Mesendoderm (in vitro differentiated cells): ENCODE measurements at regions not wholly inside any gene's neighbourhood (a gene's known extent, or its start where the extent isn't known, plus 50 kb on each side); places are given as distances from the start of the nearest gene placed in this dataset.

Experiments used
- DNase-seq: peaks from one replicate; pipeline ENCODE4 v3.0.0; 2013
- H2AK5ac ChIP-seq: 2 replicates; pipeline ENCODE4 v1.6.1; 2013; ENCODE audit warnings: low read length, inconsistent platforms
- H2BK120ac ChIP-seq: 2 replicates; pipeline ENCODE4 v1.6.1; 2013; ENCODE audit warnings: low read depth, mild to moderate bottlenecking, low read length, moderate library complexity, mixed read lengths
- H2BK15ac ChIP-seq: replicated peaks from 2 replicates; pipeline ENCODE4 v1.6.1; 2013; ENCODE audit warnings: low read depth, mild to moderate bottlenecking, moderate library complexity
- H2BK5ac ChIP-seq: 2 replicates; pipeline ENCODE4 v1.6.1; 2013; ENCODE audit warnings: low read length, inconsistent platforms
- H3K18ac ChIP-seq: 2 replicates; pipeline ENCODE4 v1.6.1; 2013; ENCODE audit warnings: mild to moderate bottlenecking, low read length, mixed read lengths
- H3K23ac ChIP-seq: one replicate; pipeline ENCODE4 v1.6.1; 2013; ENCODE audit warnings: low read length
- H3K27ac ChIP-seq: 2 replicates; pipeline ENCODE4 v1.5.1; 2013; ENCODE audit warnings: low read depth, mild to moderate bottlenecking, inconsistent platforms, low read length, moderate library complexity
- H3K27me3 ChIP-seq: 2 replicates; pipeline ENCODE4 v1.6.1; 2013; ENCODE audit warnings: low read length, control low read depth, mild to moderate bottlenecking, inconsistent platforms; ENCODE audit not compliant: insufficient read depth, poor library complexity
- H3K36me3 ChIP-seq: 2 replicates; pipeline ENCODE4 v1.6.1; 2013; ENCODE audit warnings: low read length, inconsistent platforms; ENCODE audit not compliant: control insufficient read depth, insufficient read depth
- H3K4ac ChIP-seq: one replicate; pipeline ENCODE4 v1.6.1; 2013; ENCODE audit warnings: low read depth, mild to moderate bottlenecking, low read length, moderate library complexity
- H3K4me1 ChIP-seq: 2 replicates; pipeline ENCODE4 v1.6.1; 2013; ENCODE audit warnings: low read depth, low read length, inconsistent platforms; ENCODE audit not compliant: control insufficient read depth
- H3K4me2 ChIP-seq: 2 replicates; pipeline ENCODE4 v1.6.1; 2013; ENCODE audit warnings: low read length
- H3K4me3 ChIP-seq: 2 replicates; pipeline ENCODE4 v1.5.1; 2013; ENCODE audit warnings: mild to moderate bottlenecking, low read length
- H3K56ac ChIP-seq: one replicate; pipeline ENCODE4 v1.6.1; 2013; ENCODE audit warnings: low read length
- H3K79me1 ChIP-seq: 2 replicates; pipeline ENCODE4 v1.6.1; 2013; ENCODE audit warnings: low read length, inconsistent platforms
- H3K79me2 ChIP-seq: 2 replicates; pipeline ENCODE4 v1.6.1; 2013; ENCODE audit warnings: mild to moderate bottlenecking, low read length; ENCODE audit not compliant: control insufficient read depth, insufficient read depth
- H3K9ac ChIP-seq: 2 replicates; pipeline ENCODE4 v1.6.1; 2013; ENCODE audit warnings: low read length, inconsistent platforms
- H4K5ac ChIP-seq: one replicate; pipeline ENCODE4 v1.6.1; 2013; ENCODE audit warnings: low read length
- H4K8ac ChIP-seq: one replicate; pipeline ENCODE4 v1.6.1; 2013; ENCODE audit warnings: low read depth, mild to moderate bottlenecking, control low read depth, low read length, moderate library complexity
- WGBS: extraction: QIAGEN DNeasy Blood & Tissue Kit; methylation state at CpG from one replicate; pipeline ENCODE4 v1.1.7; 2013; ENCODE audit warnings: low lambda C conversion rate, missing lambda C conversion rate; ENCODE audit not compliant: insufficient coverage; ENCODE audit errors: extremely low coverage; 5-methylcytosine and 5-hydroxymethylcytosine counted together

DNA sequence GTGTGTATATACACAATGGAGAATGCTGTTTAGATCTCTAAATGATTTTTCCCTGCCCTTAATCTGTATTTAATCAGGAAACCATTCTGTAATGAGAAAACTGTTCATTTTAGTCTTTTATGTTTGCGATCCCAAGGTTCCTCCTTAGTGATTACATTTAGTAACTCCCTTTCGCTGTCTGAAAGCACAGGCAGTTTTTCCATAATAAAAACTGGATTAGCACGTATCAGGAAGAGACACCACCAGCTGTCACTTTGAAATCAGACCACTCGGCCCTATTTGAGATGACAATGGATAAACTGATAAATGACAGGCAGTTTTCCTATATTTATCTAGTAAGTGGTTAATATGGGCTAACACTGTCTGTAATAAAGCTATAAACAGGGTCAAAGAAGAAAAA lies 370.9 kb downstream of the NR4A2 start:
- no CpG with 5 or more reads among the region's 4 CpGs for WGBS
- Histone ChIP-seq H4K8ac (no peak overlapping the region), H2BK120ac (no peak overlapping the region), H3K36me3 (no peaks in the 10 kb centered on the region), H3K27me3 (no peaks in the 10 kb centered on the region), H3K4me1 (no peaks in the 10 kb centered on the region), H2BK5ac (no peak overlapping the region), H3K79me1 (no peaks in the 10 kb centered on the region), H3K27ac (no peak overlapping the region), H2AK5ac (no peak overlapping the region), H3K4me2 (no peak overlapping the region), H3K9ac (no peak overlapping the region), H4K5ac (no peak overlapping the region), H3K79me2 (no peaks in the 10 kb centered on the region), H3K23ac (no peak overlapping the region), H3K4ac (no peak overlapping the region), H3K18ac (no peak overlapping the region), H3K4me3 (no peak overlapping the region), H3K56ac (no peak overlapping the region), H2BK15ac (no peak overlapping the region)
- no peak for DNase-seq

DNA sequence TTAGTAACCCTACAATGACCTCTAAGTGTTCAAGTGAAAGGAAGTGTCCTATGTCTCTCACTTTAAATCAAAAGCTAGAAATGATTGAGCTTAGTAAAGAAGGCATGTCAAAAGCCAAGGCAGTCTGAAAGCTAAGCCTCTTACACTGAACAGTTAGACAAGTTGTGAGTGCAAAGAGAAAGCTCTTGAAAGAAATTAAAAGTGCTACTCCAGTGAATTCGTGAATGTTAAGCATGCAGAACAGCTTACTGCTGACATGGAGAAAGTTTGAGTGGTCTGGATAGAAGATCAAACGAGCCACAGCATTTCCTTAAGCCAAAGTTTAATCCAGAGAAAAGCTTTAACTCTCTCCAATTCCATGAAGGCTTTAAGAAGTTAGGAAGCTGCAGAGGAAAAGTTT lies 373.7 kb downstream of the NR4A2 start:
- Histone ChIP-seq H3K4me1 (no peaks in the 10 kb centered on the region), H3K4me2 (no peak overlapping the region), H3K27ac (no peak overlapping the region), H3K79me2 (no peaks in the 10 kb centered on the region), H3K23ac (no peak overlapping the region), H3K4ac (no peak overlapping the region), H3K9ac (no peak overlapping the region), H2AK5ac (no peak overlapping the region), H3K36me3 (no peaks in the 10 kb centered on the region), H3K56ac (no peak overlapping the region), H2BK5ac (no peak overlapping the region), H3K79me1 (no peaks in the 10 kb centered on the region), H3K4me3 (no peak overlapping the region), H3K18ac (no peak overlapping the region), H2BK120ac (no peak overlapping the region), H2BK15ac (no peak overlapping the region), H4K5ac (no peak overlapping the region), H3K27me3 (no peaks in the 10 kb centered on the region), H4K8ac (no peak overlapping the region)
- DNase-seq = no peak
- WGBS = no CpG with 5 or more reads among the region's 2 CpGs

DNA sequence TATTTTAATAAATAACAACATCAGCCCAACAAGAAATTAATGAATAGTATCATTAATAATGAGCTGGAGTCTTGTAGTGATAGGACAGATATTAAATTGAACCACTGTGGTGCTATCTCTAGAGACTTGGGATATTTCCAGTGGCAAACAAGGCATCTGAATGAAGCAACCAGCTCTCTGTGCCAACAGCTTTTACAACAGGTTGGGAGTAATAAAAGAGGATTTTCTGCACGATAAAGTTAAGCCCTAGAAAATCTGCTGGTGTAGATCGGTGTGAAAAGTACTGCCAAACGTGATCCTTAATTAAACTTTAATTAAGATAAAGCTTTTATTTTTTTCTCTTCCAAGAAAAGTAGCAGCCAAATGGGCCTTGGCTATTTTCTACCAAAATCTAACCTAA lies 385.5 kb downstream of the NR4A2 start:
- Histone ChIP-seq H3K79me2 (no peaks in the 10 kb centered on the region), H3K79me1 (no peaks in the 10 kb centered on the region), H4K8ac (no peak overlapping the region), H3K27me3 (no peaks in the 10 kb centered on the region), H4K5ac (no peak overlapping the region), H2BK120ac (no peak overlapping the region), H3K4me3 (no peak overlapping the region), H3K4ac (no peak overlapping the region), H2BK15ac (no peak overlapping the region), H3K4me1 (no peaks in the 10 kb centered on the region), H3K4me2 (no peak overlapping the region), H2AK5ac (no peak overlapping the region), H3K56ac (no peak overlapping the region), H3K23ac (no peak overlapping the region), H3K9ac (no peak overlapping the region), H3K27ac (no peak overlapping the region), H3K18ac (no peak overlapping the region), H2BK5ac (no peak overlapping the region), H3K36me3 (no peaks in the 10 kb centered on the region)
- DNase-seq = no peak
- no CpG with 5 or more reads among the region's 3 CpGs for WGBS

- Histone ChIP-seq H2BK5ac (no peak overlapping the region), H4K5ac (no peak overlapping the region), H3K4ac (no peak overlapping the region), H3K27ac (no peak overlapping the region), H4K8ac (no peak overlapping the region), H3K56ac (no peak overlapping the region), H3K79me1 (no peaks in the 10 kb centered on the region), H3K27me3 (no peaks in the 10 kb centered on the region), H2BK15ac (no peak overlapping the region), H3K4me3 (no peak overlapping the region), H3K4me2 (no peak overlapping the region), H2BK120ac (no peak overlapping the region), H3K79me2 (no peaks in the 10 kb centered on the region), H3K4me1 (no peaks in the 10 kb centered on the region), H3K36me3 (no peaks in the 10 kb centered on the region), H2AK5ac (no peak overlapping the region), H3K9ac (no peak overlapping the region), H3K18ac (no peak overlapping the region), H3K23ac (no peak overlapping the region)
- WGBS = no CpG with 5 or more reads among the region's 1 CpG
- DNase-seq = no peak
Observed at GRCh38 chr2:155944218-155944617, 388.3 kb downstream of the NR4A2 start.

DNA sequence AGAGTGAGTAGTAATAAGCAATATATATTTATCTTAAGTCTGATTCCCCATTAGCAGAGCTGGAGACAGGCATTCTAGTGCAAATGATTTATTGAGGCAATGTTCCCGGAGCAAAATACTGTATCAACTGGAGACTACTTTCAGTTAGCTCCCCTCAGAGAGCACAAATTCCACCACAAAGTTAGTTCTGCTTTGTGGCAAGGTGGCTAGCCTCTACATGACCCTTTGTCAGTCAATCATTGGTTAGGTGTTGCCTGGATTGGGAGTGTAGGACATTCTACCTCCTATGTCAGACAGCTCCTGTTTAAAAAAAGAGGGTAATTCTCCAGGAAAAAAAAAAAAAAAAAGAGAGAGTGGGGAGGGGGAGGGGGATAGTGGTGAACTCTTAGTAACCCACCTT lies 402.2 kb downstream of the NR4A2 start:
- Histone ChIP-seq H2BK15ac (no peak overlapping the region), H3K4me1 (no peaks in the 10 kb centered on the region), H3K4me3 (no peak overlapping the region), H3K56ac (no peak overlapping the region), H3K27me3 (no peaks in the 10 kb centered on the region), H2AK5ac (no peak overlapping the region), H3K79me2 (no peaks in the 10 kb centered on the region), H4K8ac (no peak overlapping the region), H2BK120ac (no peak overlapping the region), H3K27ac (no peak overlapping the region), H3K79me1 (no peaks in the 10 kb centered on the region), H3K23ac (no peak overlapping the region), H3K9ac (no peak overlapping the region), H3K18ac (no peak overlapping the region), H4K5ac (no peak overlapping the region), H3K4ac (no peak overlapping the region), H3K4me2 (no peak overlapping the region), H3K36me3 (no peaks in the 10 kb centered on the region), H2BK5ac (no peak overlapping the region)
- WGBS = no CpG with 5 or more reads among the region's 1 CpG
- DNase-seq = peak; percentile 1

GRCh38 chr2:155917380-155917779 lies 415.1 kb downstream of the NR4A2 start:
- H3K56ac ChIP-seq = no peak overlapping the region
- no peak overlapping the region for H3K4ac ChIP-seq
- no peak overlapping the region for H2BK15ac ChIP-seq
- no peak overlapping the region for H4K5ac ChIP-seq
- no peak overlapping the region for H3K4me2 ChIP-seq
- H3K4me1 ChIP-seq = no peaks in the 10 kb centered on the region
- no peak overlapping the region for H3K9ac ChIP-seq
- no peak overlapping the region for H2AK5ac ChIP-seq
- no peak overlapping the region for H3K18ac ChIP-seq
- no peak overlapping the region for H3K23ac ChIP-seq
- no peaks in the 10 kb centered on the region for H3K36me3 ChIP-seq
- no peaks in the 10 kb centered on the region for H3K27me3 ChIP-seq
- H3K4me3 ChIP-seq = no peak overlapping the region
- no peak for DNase-seq
- H3K27ac ChIP-seq = no peak overlapping the region
- no CpG with 5 or more reads among the region's 1 CpG for WGBS
- no peak overlapping the region for H2BK5ac ChIP-seq
- H4K8ac ChIP-seq = no peak overlapping the region
- no peaks in the 10 kb centered on the region for H3K79me2 ChIP-seq
- H3K79me1 ChIP-seq = no peaks in the 10 kb centered on the region
- H2BK120ac ChIP-seq = no peak overlapping the region
